HT1080 (cell line): ENCODE measurements at regions not wholly inside any gene's neighbourhood (a gene's known extent, or its start where the extent isn't known, plus 50 kb on each side); places are given as distances from the start of the nearest gene placed in this dataset.

Experiments used
- DNase-seq: peaks from one replicate; pipeline ENCODE4 v3.0.0-alpha.2; 2015; ENCODE audit warnings: low read depth

GRCh38 chr11:95389427-95389826 is 158.4 kb upstream of the SESN3 start:
- no peak for DNase-seq

- no peak for DNase-seq
Measured at GRCh38 chr11:95388086-95388485, 157.1 kb upstream of the SESN3 start.

- no peak for DNase-seq
Measured at GRCh38 chr11:95387325-95387724, 156.3 kb upstream of the SESN3 start.

GRCh38 chr11:95385577-95385976 is 154.6 kb upstream of the SESN3 start:
- no peak for DNase-seq

GRCh38 chr11:95379479-95379878 is 148.5 kb upstream of the SESN3 start:
- no peak for DNase-seq

- DNase-seq = no peak
Measured at GRCh38 chr11:95378789-95379188, 147.8 kb upstream of the SESN3 start.

GRCh38 chr11:95378111-95378510 is 147.1 kb upstream of the SESN3 start:
- DNase-seq = no peak

GRCh38 chr11:95375886-95376285 is 144.9 kb upstream of the SESN3 start:
- no peak for DNase-seq

GRCh38 chr11:95375451-95375850 is 144.4 kb upstream of the SESN3 start:
- no peak for DNase-seq

- DNase-seq = no peak
Measured at GRCh38 chr11:95374105-95374504, 143.1 kb upstream of the SESN3 start.

- DNase-seq = no peak
Measured at GRCh38 chr11:95373241-95373640, 142.2 kb upstream of the SESN3 start.

GRCh38 chr11:95372097-95372656 is 141.2 kb upstream of the SESN3 start:
- no peak for DNase-seq

- DNase-seq = no peak
Measured at GRCh38 chr11:95371153-95371552, 140.2 kb upstream of the SESN3 start.

GRCh38 chr11:95367726-95368125 is 136.7 kb upstream of the SESN3 start:
- DNase-seq = no peak

- DNase-seq = no peak
Measured at GRCh38 chr11:95365348-95365747, 134.3 kb upstream of the SESN3 start.

GRCh38 chr11:95364324-95365295 is 133.6 kb upstream of the SESN3 start:
- peak; percentile 34 for DNase-seq

- DNase-seq = no peak
Measured at GRCh38 chr11:95363708-95364107, 132.7 kb upstream of the SESN3 start.

GRCh38 chr11:95363164-95363563 is 132.2 kb upstream of the SESN3 start:
- no peak for DNase-seq

GRCh38 chr11:95361180-95361579 is 130.2 kb upstream of the SESN3 start:
- no peak for DNase-seq

GRCh38 chr11:95360377-95361075 is 129.5 kb upstream of the SESN3 start:
- no peak for DNase-seq

- no peak for DNase-seq
Measured at GRCh38 chr11:95359756-95360155, 128.8 kb upstream of the SESN3 start.

GRCh38 chr11:95359341-95359663 is 128.3 kb upstream of the SESN3 start:
- no peak for DNase-seq
